ENCODE measurements at regions not wholly inside any gene's neighbourhood (a gene's known extent, or its start where the extent isn't known, plus 50 kb on each side); places are given as distances from the start of the nearest gene placed in this dataset.
"Not testable (repeated sequence)": the region's sequence is repeated elsewhere in the genome, so short reads cannot be mapped to it uniquely, and the experiment has no call there.

DNA sequence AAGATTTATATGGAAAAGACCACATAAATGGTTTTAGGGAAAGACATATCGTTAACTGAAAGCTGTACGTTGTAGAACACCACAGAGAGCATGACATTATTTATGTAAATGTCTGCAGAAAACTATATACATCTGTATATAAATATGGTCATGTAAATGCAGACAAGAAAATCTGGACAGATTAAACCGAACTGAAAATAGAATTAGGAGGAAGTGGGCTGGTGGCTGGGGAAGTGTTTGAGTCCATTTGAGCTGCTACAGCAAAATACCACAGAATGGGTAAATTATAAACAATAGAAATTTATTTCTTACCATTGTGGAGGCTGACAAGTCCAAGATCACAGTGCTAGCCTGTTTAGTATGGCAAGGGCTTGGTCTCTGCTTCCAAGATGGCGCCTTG lies 56.3 kb upstream of the USP6NL start:
- DNase-seq (ENCODE audit: low read depth) = no peak

GRCh38 chr10:11663763-11664555 lies 52.5 kb upstream of the USP6NL start:
- DNase-seq (ENCODE audit: low read depth) = no peak

DNA sequence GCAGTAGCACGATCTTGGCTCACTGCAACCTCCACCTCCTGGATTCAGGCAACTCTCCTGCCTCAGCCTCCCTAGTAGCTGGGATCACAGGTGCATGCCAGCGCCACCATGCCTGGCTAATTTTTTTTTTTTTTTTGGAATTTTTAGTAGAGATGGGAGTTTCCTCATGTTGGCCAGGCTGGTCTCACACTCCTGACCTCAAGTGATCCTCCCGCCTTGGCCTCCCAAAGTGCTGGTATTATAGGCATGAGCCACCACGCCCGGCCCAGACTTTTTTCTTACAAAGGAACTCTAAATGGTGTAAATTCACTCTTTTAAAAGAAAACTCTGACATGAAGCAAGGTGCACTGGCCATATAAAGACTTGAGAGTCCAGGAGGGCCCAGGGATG lies 51.7 kb upstream of the USP6NL start:
- DNase-seq (ENCODE audit: low read depth) = not testable (repeated sequence)

GRCh38 chr10:11661441-11661840 lies 50.0 kb upstream of the USP6NL start:
- DNase-seq (ENCODE audit: low read depth) = no peak

All from activated T-cell treated with anti-CD3 and anti-CD28 coated beads for 1 hour (primary cell).